ENCODE measurements at regions not wholly inside any gene's neighbourhood (a gene's known extent, or its start where the extent isn't known, plus 50 kb on each side); places are given as distances from the start of the nearest gene placed in this dataset.
"Not testable (repeated sequence)": the region's sequence is repeated elsewhere in the genome, so short reads cannot be mapped to it uniquely, and the experiment has no call there.

DNA sequence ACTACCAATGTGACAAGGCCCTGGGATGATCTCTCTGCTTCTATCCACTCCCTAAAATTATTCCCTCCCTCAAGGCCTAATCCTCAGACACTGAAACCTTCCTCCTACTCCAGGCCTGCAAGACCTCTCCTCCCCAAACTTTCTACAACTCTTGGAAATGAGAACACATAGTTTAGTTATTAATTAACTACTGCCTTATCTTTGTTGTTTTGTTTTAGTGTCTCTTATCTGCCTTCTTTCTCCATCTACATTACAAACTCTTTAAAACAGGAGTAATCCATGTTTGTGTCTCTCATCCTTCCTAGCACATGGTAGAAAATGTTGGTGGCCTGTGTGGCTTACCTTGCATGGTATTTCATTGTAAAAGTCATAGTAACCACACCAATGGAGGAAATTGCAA is 139.9 kb upstream of the G2E3 start:
- in situ Hi-C loops (cut with HindIII; ENCODE audit: low pct_unique_long_range_greater_than_20kb, low sequenced_read_pairs), result no loop called here
- no peak for DNase-seq (ENCODE audit: low read depth)

DNA sequence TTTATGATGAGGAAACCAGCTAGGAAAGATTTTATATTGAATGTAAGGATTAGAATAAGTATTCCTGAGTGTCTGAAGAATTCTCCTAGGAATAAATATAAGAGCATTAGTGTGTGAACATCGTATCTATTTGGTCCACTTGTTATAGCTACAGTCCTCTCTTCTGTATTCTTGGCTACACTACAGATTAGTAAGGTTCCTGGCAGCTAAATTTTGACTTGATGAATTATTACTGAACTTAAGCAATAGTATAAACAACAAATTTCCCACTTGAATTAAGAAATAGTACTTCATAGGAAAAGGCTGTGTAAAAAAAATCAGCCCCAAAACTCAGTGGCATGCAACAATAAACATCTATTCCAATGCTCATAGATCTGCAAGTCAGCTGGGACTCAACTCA is 138.4 kb upstream of the G2E3 start:
- in situ Hi-C loops (cut with HindIII; ENCODE audit: low pct_unique_long_range_greater_than_20kb, low sequenced_read_pairs), result no loop called here
- DNase-seq (ENCODE audit: low read depth), result no peak

DNA sequence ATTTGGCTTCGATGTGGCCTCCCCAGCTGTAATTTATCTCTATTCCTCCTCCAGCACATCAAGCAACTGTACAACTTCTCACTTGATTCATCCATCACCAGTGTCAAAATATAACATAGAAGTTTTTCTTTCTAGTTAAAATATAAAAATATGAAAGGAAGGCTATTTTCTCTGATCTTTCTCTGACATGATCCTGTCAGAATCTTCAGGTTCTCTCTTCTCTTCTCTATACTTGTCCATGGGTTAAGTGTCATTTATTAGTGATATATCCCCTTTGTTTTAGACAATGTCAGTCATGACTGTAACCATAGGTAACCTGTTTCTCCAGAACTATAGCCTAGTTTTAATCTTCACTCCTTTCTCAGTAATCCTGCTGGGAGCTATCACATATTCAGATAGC is 132.5 kb upstream of the G2E3 start:
- in situ Hi-C loops (cut with HindIII; ENCODE audit: low pct_unique_long_range_greater_than_20kb, low sequenced_read_pairs), result no loop called here
- DNase-seq (ENCODE audit: low read depth), result no peak

DNA sequence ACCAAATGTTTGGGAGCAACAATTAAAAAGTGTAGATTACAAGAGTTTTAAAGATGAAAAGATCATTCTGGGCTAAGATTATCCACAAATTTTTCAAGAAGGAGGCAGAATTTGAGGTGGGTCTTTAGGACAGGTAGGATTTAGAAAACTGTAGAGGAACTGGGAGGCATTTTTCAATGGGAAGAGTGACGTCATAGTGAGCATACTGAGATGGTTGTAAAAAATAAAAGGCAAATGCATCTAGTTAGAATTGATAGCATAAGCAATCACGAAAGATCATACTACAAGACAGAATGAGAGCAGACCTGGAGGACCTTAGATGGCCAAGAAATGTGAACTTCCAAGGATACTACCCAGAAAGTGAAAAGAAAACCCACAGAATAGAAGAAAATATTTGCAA is 131.6 kb upstream of the G2E3 start:
- no peak for DNase-seq (ENCODE audit: low read depth)
- in situ Hi-C loops (cut with HindIII; ENCODE audit: low pct_unique_long_range_greater_than_20kb, low sequenced_read_pairs), result no loop called here

DNA sequence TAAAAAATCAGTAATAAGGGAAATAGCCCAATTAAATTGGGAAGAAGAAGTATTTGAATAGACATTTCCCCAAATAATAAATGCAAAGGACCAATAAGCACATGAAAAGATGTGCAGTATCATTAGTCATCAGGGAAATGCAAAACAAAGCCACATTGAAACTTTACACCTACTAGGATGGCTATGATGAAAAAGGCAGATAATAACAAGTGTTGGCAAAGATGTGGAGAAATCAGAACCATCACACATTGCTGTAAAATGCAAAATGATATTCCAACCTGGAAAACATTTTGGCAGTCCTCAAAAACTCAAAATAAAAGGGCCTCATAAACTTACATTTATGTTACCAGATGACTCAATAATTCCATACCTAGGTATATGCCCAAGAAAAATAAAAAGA is 131.1 kb upstream of the G2E3 start:
- DNase-seq (ENCODE audit: low read depth), result no peak
- in situ Hi-C loops (cut with HindIII; ENCODE audit: low pct_unique_long_range_greater_than_20kb, low sequenced_read_pairs), result no loop called here

DNA sequence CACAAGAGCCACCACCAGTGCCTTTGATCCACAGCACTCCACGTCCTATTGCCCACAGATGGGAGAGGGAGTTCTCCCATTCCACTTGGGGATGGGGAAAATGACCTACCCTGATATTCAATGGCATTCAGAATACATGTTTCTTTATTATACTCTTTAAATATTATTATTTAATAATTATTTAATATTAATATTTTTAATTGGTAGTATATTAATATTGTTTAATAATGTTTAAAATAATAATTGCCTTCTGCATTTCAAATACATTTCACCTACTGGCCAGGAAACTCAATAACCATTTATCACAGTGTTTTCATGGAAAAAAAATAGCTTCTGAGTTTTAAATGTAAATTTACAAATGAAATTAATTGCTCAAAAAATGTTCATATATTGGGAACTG is 127.4 kb upstream of the G2E3 start:
- DNase-seq (ENCODE audit: low read depth), result no peak
- in situ Hi-C loops (cut with HindIII; ENCODE audit: low pct_unique_long_range_greater_than_20kb, low sequenced_read_pairs), result no loop called here

GRCh38 chr14:30440961-30441360 is 118.0 kb upstream of the G2E3 start:
- in situ Hi-C loops (cut with HindIII; ENCODE audit: low pct_unique_long_range_greater_than_20kb, low sequenced_read_pairs), result no loop called here
- DNase-seq (ENCODE audit: low read depth), result no peak

DNA sequence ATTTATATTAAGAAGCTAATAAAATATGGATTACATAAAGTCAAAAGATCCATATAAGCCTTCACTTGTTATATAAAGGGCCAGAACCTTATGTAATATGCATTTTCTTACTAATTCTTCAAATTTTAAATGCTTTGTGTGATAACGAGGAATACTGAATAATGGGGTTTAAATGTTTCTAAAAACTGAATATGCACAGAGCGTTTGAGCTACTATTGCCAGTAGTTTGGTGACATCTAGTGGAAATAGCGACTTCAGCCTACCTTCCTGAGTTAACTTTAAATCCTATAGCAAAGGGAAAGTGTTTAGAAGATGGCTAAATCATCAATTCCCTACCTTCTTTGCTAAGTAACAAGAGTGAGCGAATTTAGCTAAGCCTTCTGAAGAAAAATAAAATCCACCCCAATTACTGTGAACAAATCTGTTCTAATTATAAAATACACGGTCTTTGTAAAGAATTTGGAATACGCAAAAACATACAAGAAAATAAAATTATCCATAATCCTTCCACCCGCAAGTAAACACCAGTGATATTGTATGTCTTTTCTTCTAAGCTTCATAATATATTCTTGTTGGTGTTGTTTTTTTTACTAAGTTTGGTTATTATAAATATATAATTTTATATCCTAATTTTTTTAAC is 115.5 kb upstream of the G2E3 start:
- in situ Hi-C loops (cut with HindIII; ENCODE audit: low pct_unique_long_range_greater_than_20kb, low sequenced_read_pairs), result no loop called here
- no peak for DNase-seq (ENCODE audit: low read depth)

- in situ Hi-C loops (cut with HindIII; ENCODE audit: low pct_unique_long_range_greater_than_20kb, low sequenced_read_pairs), result no loop called here
- DNase-seq (ENCODE audit: low read depth), result no peak
These were observed 114.5 kb upstream of the G2E3 start for GRCh38 chr14:30444451-30444850.

- in situ Hi-C loops (cut with HindIII; ENCODE audit: low pct_unique_long_range_greater_than_20kb, low sequenced_read_pairs), result no loop called here
- DNase-seq (ENCODE audit: low read depth), result no peak
These were observed 113.8 kb upstream of the G2E3 start for GRCh38 chr14:30445011-30445793.

DNA sequence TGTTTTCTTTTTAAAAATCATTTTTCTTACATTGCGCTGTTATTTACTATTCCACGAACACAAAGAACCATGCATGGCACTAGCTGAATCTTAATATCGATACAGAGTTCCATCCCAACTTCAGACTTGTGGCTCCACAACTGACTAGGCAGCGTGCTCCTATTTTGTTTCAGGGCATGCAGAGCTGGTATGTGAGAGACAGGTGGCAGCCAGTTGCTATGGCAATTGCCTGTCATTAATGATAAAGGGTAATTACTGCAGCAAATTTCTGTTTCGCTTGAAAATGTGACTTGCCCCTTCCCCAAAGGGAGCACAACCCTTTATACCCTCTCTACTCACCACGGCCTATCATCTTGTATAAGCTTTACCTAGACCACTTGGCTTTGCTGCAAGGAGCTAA is 113.1 kb upstream of the G2E3 start:
- no peak for DNase-seq (ENCODE audit: low read depth)
- in situ Hi-C loops (cut with HindIII; ENCODE audit: low pct_unique_long_range_greater_than_20kb, low sequenced_read_pairs), result no loop called here

DNA sequence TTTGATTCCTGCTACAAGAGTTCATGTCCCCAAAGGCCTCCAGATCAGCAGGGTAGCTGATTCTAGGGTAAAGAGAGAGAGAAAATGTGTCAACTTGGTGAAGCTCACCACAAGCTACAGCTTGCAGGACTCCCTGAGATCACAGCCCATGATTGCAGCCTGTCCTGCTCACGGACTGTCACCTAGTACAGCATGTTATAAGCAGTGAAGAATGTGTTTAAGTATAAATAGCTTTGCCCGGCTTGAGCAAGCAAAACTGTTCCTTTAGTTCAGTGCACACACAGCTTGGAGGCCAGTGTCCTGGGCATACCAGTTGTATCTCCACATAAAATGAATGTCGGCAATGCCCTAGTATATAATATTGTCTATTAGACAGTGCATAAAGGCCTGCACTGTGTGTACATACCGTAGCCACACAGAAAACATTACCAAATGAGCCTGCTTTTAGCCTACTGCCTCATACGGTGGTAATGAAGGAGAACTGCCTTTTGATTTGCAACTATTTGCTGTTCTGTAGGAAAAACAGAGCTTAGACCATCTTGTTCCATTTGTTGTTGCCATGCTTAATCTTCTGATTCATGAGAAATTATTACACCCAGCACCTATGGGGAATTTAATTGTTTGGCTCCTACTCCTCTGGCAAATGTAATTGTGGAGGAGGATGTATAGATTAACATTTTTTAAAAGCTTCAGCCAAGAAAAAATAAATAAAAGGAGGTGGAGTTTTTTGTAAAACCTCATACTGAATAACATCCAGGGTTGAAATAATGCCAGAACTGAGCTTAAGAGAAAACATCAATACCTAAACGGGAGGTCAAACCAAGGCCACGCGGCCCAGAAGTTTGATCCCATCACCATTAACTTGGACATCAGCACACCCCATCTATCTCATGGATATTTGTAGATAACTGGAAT is 108.1 kb upstream of the G2E3 start:
- in situ Hi-C loops (cut with HindIII; ENCODE audit: low pct_unique_long_range_greater_than_20kb, low sequenced_read_pairs), result no loop called here
- DNase-seq (ENCODE audit: low read depth), result no peak

GRCh38 chr14:30456296-30456695 is 102.7 kb upstream of the G2E3 start:
- no peak for DNase-seq (ENCODE audit: low read depth)
- in situ Hi-C loops (cut with HindIII; ENCODE audit: low pct_unique_long_range_greater_than_20kb, low sequenced_read_pairs), result no loop called here

GRCh38 chr14:30462358-30462757 is 96.6 kb upstream of the G2E3 start:
- DNase-seq (ENCODE audit: low read depth), result no peak
- in situ Hi-C loops (cut with HindIII; ENCODE audit: low pct_unique_long_range_greater_than_20kb, low sequenced_read_pairs), result no loop called here

DNA sequence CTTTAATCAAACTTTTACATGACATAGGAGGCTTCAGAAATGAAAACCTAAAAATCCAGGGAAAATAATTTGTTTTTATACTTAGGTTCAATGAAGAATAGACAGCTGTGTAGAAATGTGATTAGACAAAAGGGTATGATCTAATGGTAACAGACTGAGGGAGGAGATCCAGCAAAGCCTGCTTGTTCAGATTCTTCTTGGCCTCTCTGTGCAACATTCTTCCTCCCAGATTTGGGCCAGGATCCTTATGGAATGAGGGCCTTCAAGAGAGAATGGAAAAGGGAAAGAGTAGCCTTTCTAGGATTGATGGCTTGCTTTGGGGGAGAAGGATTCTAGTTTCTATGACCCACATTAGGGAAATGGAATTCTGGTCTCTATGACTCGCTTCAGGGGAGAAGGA is 94.5 kb upstream of the G2E3 start:
- in situ Hi-C loops (cut with HindIII; ENCODE audit: low pct_unique_long_range_greater_than_20kb, low sequenced_read_pairs), result no loop called here
- DNase-seq (ENCODE audit: low read depth), result no peak

DNA sequence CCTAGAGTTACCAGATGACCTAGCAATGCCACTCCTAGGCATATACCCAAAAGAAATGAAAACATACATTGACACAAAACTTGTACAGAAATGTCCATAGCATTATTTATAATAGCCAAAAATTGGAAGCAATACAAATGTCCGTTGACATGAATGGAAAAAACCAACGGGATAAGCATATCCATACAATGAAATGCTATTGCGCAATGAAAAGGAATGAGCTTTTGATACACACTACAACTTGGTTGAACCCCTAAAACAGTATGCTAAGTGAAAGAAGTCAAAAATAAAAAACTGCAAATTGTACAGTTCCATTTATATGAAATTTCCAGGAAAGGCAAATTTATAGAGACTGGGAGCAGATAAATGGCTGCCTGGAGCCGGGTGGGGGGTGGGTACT is 90.6 kb upstream of the G2E3 start:
- no peak for DNase-seq (ENCODE audit: low read depth)
- in situ Hi-C loops (cut with HindIII; ENCODE audit: low pct_unique_long_range_greater_than_20kb, low sequenced_read_pairs), result no loop called here

DNA sequence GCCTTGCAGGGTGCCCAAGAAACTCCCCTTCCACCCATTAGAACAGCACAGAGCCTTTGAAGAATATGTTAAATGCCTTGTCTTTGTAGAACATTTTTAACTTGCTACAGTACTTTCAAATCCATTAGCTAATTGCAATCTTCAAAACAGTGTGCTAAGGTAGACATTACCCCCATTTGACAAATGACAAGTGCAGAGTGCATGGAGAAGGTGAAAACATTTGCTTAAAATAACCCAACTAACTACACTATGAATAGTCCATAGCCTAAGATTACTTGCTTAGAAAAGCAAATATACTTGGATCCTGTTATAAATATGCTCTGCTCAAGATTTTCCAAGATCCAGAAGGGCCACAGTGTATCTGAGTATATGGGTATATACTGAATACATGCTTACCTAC is 87.0 kb upstream of the G2E3 start:
- DNase-seq (ENCODE audit: low read depth), result no peak
- in situ Hi-C loops (cut with HindIII; ENCODE audit: low pct_unique_long_range_greater_than_20kb, low sequenced_read_pairs), result no loop called here

DNA sequence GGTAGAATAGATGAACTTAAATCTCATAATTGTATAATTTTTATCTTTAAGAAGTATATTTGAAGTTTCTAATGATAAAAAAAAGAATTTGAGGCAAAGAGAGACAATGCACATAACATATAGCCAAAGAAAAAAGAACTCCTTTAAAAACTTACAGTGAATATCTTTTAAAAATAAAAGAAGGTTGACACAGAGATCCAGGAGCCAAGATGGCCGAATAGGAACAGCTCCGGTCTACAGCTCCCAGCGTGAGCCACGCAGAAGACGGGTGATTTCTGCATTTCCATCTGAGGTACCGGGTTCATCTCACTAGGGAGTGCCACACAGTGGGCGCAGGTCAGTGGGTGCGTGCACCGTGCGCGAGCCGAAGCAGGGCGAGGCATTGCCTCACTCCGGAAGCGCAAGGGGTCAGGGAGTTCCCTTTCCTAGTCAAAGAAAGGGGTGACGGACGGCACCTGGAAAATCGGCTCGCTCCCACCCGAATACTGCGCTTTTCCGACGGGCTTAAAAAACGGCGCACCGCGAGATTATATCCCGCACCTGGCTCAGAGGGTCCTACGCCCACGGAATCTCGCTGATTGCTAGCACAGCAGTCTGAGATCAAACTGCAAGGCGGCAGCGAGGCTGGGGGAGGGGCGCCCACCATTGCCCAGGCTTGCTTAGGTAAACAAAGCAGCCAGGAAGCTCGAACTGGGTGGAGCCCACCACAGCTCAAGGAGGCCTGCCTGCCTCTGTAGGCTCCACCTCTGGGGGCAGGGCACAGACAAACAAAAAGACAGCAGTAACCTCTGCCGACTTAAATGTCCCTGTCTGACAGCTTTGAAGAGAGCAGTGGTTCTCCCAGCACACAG is 84.9 kb upstream of the G2E3 start:
- in situ Hi-C loops (cut with HindIII; ENCODE audit: low pct_unique_long_range_greater_than_20kb, low sequenced_read_pairs); DNase-seq (ENCODE audit: low read depth): not testable (repeated sequence)

Data from Caki2 (cell line).